SK-N-SH (cell line): ENCODE measurements at regions not wholly inside any gene's neighbourhood (a gene's known extent, or its start where the extent isn't known, plus 50 kb on each side); places are given as distances from the start of the nearest gene placed in this dataset.

Source experiments
- CTCF ChIA-PET: fragments of 300-600, 350-600 bp; formaldehyde crosslinking; extraction: SDS; loops from one replicate; lab custom pipeline; 2021; lab: Yijun Ruan, JAX
- POLR2A ChIA-PET: fragments of 350-600 bp; sonication (Branson Sonifier 250); formaldehyde crosslinking; extraction: SDS; loops from one replicate; lab custom pipeline; 2020; ENCODE audit warnings: antibody characterized with exemption, inconsistent platforms; lab: Yijun Ruan, JAX
- DNase-seq: peaks from one replicate; pipeline ENCODE4 v3.0.0; 2012
- H2AFZ ChIP-seq: fragments of 200-600 bp; sonication (generic); 2 replicates; pipeline ENCODE4 v1.8.1; 2016; ENCODE audit warnings: antibody characterized with exemption, mild to moderate bottlenecking, low read depth
- H3F3A ChIP-seq: fragments of 200-600 bp; sonication (generic); replicated peaks from 2 replicates; pipeline ENCODE3; 2016; ENCODE audit warnings: antibody characterized with exemption, mild to moderate bottlenecking; ENCODE audit not compliant: insufficient read depth
- H3K27ac ChIP-seq, 2 experiments: fragments of 200-500 bp in 1 of 2; fragments of 200-600 bp in 1 of 2; sonication (Bioruptor generic) in 1 of 2; sonication (generic), shearing (Covaris generic) in 1 of 2; 2 replicates each; pipeline versions ENCODE4 v1.5.1 to v1.6.1; 2014 to 2016; ENCODE audit warnings: low read depth in 2 of 2, inconsistent platforms in 1 of 2, low read length in 1 of 2, mild to moderate bottlenecking in 1 of 2, mixed read lengths in 1 of 2
- H3K27me3 ChIP-seq: fragments of 200-600 bp; sonication (generic), shearing (Covaris generic); 2 replicates; pipeline ENCODE4 v1.6.1; 2016; ENCODE audit warnings: mixed run types; ENCODE audit not compliant: insufficient read depth
- H3K36me3 ChIP-seq, 2 experiments: fragments of 200-500 bp in 1 of 2; fragments of 200-600 bp in 1 of 2; sonication (Bioruptor generic) in 1 of 2; sonication (generic) in 1 of 2; replicated peaks in 1 of 2; 2 replicates each; pipeline versions ENCODE3 to v1.5.1; 2014 to 2016; ENCODE audit warnings: low read length in 1 of 2, mild to moderate bottlenecking in 1 of 2; ENCODE audit not compliant: insufficient read depth in 2 of 2, control insufficient read depth in 1 of 2
- H3K4me1 ChIP-seq, 2 experiments: fragments of 200-500 bp in 1 of 2; fragments of 200-600 bp in 1 of 2; sonication (Bioruptor generic) in 1 of 2; sonication (generic), shearing (Covaris generic) in 1 of 2; 2 replicates each; pipeline versions ENCODE4 v1.5.1 to v1.6.1; 2014 to 2016; ENCODE audit warnings: low read depth in 1 of 2, low read length in 1 of 2, mixed run types in 1 of 2; ENCODE audit not compliant: insufficient read depth in 2 of 2, control insufficient read depth in 1 of 2
- H3K4me2 ChIP-seq: fragments of 200-600 bp; sonication (generic), shearing (Covaris generic); 2 replicates; pipeline ENCODE4 v1.6.1; 2017; ENCODE audit warnings: mixed run types
- H3K4me3 ChIP-seq, 2 experiments: fragments of 200-500 bp in 1 of 2; fragments of 200-600 bp in 1 of 2; sonication (Bioruptor generic) in 1 of 2; sonication (generic), shearing (Covaris generic) in 1 of 2; 2 replicates each; pipeline versions ENCODE4 v1.5.1 to v1.8.1; 2014 to 2016; ENCODE audit warnings: low read depth in 2 of 2, inconsistent platforms in 1 of 2, low read length in 1 of 2, mild to moderate bottlenecking in 1 of 2, mixed read lengths in 1 of 2, moderate library complexity in 1 of 2
- H3K79me2 ChIP-seq: fragments of 200-600 bp; sonication (generic); 2 replicates; pipeline ENCODE4 v1.8.1; 2017; ENCODE audit warnings: mild to moderate bottlenecking; ENCODE audit not compliant: insufficient read depth
- H3K9ac ChIP-seq: fragments of 200-600 bp; sonication (generic); 2 replicates; pipeline ENCODE4 v1.6.1; 2017; ENCODE audit warnings: mixed run types
- H3K9me2 ChIP-seq: fragments of 200-600 bp; sonication (generic); 2 replicates; pipeline ENCODE4 v1.6.1; 2017; ENCODE audit warnings: mixed run types
- H3K9me3 ChIP-seq: fragments of 200-600 bp; sonication (generic); 2 replicates; pipeline ENCODE4 v1.6.1; 2017; ENCODE audit warnings: mixed run types, mild to moderate bottlenecking, moderate library complexity
- H4K20me1 ChIP-seq: fragments of 200-600 bp; sonication (generic); 2 replicates; pipeline ENCODE4 v1.6.1; 2017; ENCODE audit warnings: mild to moderate bottlenecking, mixed run types; ENCODE audit not compliant: insufficient read depth
- EZH2phosphoT487 ChIP-seq: fragments of 200-600 bp; sonication (generic); IDR thresholded peaks from 2 replicates; pipeline ENCODE4 v1.6.1; 2017; ENCODE audit warnings: low read depth, mixed run types, mild to moderate bottlenecking, antibody characterized with exemption, moderate library complexity, borderline replicate concordance
- FOSL2 ChIP-seq: IDR thresholded peaks from 2 replicates; pipeline ENCODE4 v1.4.0; 2012; ENCODE audit warnings: low read depth, mild to moderate bottlenecking, moderate library complexity, borderline replicate concordance
- GATA2 ChIP-seq: sonication (generic); formaldehyde crosslinking; IDR thresholded peaks from 2 replicates; pipeline ENCODE4 v1.5.0; 2020; ENCODE audit warnings: mild to moderate bottlenecking, missing genetic modification reagents
- RAD21 ChIP-seq: IDR thresholded peaks from 2 replicates; pipeline ENCODE4 v1.6.1; 2012; ENCODE audit warnings: mild to moderate bottlenecking, low read length
- RFX5 ChIP-seq: IDR thresholded peaks from 2 replicates; pipeline ENCODE4 v1.6.1; 2012; ENCODE audit warnings: mild to moderate bottlenecking, improper control_type of control experiment, low read length
- TAF1 ChIP-seq: IDR thresholded peaks from 2 replicates; pipeline ENCODE4 v1.6.1; 2012; ENCODE audit warnings: low read depth, mild to moderate bottlenecking, low read length, moderate library complexity, borderline replicate concordance
- WGBS: methylation state at CpG from one replicate; pipeline ENCODE4 v1.1.6; 2017; ENCODE audit warnings: low lambda C conversion rate; 5-methylcytosine and 5-hydroxymethylcytosine counted together
- TF ChIP-seq, protein P1 (sequence below): fragments of 150-350 bp; IDR thresholded peaks from 2 replicates; pipeline ENCODE4 v1.6.1; 2017; ENCODE audit warnings: antibody characterized with exemption, low read length, low read depth, borderline replicate concordance
- TF ChIP-seq, protein P2 (sequence below): IDR thresholded peaks from 2 replicates; pipeline ENCODE4 v1.4.0; 2012; ENCODE audit warnings: low read depth, borderline replicate concordance
- TF ChIP-seq, protein P3 (sequence below): fragments of 200-600 bp; sonication (generic); IDR thresholded peaks from 2 replicates; pipeline ENCODE4 v1.6.1; 2017; ENCODE audit warnings: antibody characterized with exemption, mild to moderate bottlenecking, moderate library complexity
- TF ChIP-seq, protein P4 (sequence below): IDR thresholded peaks from 2 replicates; pipeline ENCODE4 v1.4.0; 2012; ENCODE audit warnings: low read depth, borderline replicate concordance
- TF ChIP-seq, protein P5 (sequence below): IDR thresholded peaks from 2 replicates; pipeline ENCODE4 v1.4.0; 2012; ENCODE audit warnings: low read depth

DNA sequence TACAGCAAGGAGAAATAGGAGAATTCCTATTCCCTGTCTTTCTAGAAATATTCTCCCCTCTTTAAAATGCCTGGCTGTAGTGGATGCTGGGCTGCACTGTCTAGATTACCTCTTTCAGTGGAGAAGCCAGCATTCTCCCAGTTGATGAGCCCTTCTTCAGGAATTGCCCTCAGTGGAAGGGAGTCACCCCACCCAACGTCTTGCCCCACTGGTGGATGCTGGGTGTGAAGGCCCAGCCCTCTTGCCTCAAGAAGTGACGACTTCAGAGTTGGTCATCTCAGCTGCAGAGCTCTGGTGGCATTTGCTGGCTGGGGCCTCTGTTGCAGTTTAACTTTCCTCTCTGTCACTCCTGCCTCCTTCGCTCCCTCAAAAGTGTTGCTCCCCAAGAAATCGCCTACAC is 248.2 kb downstream of the ATG4C start:
- Histone ChIP-seq H3K4me1 (no peaks in the 10 kb centered on the region), H3K9me3 (no peaks in the 10 kb centered on the region), H3K79me2 (no peaks in the 10 kb centered on the region), H3K36me3 (no peaks in the 10 kb centered on the region), H3K27ac (no peak overlapping the region), H3K4me2 (no peak overlapping the region), H3K27me3 (no peaks in the 10 kb centered on the region), H3F3A (no peaks in the 10 kb centered on the region), H3K9me2 (no peaks in the 10 kb centered on the region), H2AFZ (no peak overlapping the region), H3K4me3 (no peak overlapping the region), H3K9ac (no peak overlapping the region), H4K20me1 (no peaks in the 10 kb centered on the region)
- 59% methylated on average over 3 of the region's 4 CpGs for WGBS
- CTCF ChIA-PET, result no interaction called here
- POLR2A ChIA-PET, result no interaction called here
- DNase-seq, result no peak
- TF ChIP-seq, protein P1, sequence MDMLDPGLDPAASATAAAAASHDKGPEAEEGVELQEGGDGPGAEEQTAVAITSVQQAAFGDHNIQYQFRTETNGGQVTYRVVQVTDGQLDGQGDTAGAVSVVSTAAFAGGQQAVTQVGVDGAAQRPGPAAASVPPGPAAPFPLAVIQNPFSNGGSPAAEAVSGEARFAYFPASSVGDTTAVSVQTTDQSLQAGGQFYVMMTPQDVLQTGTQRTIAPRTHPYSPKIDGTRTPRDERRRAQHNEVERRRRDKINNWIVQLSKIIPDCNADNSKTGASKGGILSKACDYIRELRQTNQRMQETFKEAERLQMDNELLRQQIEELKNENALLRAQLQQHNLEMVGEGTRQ, result no peak
- TF ChIP-seq RAD21 (no peak), GATA2 (CRISPR knock-in tag) (no peak), EZH2phosphoT487 (no peak), RFX5 (no peak), TAF1 (no peak), FOSL2 (no peak)
- TF ChIP-seq, protein P2, sequence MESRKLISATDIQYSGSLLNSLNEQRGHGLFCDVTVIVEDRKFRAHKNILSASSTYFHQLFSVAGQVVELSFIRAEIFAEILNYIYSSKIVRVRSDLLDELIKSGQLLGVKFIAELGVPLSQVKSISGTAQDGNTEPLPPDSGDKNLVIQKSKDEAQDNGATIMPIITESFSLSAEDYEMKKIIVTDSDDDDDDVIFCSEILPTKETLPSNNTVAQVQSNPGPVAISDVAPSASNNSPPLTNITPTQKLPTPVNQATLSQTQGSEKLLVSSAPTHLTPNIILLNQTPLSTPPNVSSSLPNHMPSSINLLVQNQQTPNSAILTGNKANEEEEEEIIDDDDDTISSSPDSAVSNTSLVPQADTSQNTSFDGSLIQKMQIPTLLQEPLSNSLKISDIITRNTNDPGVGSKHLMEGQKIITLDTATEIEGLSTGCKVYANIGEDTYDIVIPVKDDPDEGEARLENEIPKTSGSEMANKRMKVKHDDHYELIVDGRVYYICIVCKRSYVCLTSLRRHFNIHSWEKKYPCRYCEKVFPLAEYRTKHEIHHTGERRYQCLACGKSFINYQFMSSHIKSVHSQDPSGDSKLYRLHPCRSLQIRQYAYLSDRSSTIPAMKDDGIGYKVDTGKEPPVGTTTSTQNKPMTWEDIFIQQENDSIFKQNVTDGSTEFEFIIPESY, result no peak
- TF ChIP-seq, protein P3, sequence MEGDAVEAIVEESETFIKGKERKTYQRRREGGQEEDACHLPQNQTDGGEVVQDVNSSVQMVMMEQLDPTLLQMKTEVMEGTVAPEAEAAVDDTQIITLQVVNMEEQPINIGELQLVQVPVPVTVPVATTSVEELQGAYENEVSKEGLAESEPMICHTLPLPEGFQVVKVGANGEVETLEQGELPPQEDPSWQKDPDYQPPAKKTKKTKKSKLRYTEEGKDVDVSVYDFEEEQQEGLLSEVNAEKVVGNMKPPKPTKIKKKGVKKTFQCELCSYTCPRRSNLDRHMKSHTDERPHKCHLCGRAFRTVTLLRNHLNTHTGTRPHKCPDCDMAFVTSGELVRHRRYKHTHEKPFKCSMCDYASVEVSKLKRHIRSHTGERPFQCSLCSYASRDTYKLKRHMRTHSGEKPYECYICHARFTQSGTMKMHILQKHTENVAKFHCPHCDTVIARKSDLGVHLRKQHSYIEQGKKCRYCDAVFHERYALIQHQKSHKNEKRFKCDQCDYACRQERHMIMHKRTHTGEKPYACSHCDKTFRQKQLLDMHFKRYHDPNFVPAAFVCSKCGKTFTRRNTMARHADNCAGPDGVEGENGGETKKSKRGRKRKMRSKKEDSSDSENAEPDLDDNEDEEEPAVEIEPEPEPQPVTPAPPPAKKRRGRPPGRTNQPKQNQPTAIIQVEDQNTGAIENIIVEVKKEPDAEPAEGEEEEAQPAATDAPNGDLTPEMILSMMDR, result no peak
- TF ChIP-seq, protein P4, sequence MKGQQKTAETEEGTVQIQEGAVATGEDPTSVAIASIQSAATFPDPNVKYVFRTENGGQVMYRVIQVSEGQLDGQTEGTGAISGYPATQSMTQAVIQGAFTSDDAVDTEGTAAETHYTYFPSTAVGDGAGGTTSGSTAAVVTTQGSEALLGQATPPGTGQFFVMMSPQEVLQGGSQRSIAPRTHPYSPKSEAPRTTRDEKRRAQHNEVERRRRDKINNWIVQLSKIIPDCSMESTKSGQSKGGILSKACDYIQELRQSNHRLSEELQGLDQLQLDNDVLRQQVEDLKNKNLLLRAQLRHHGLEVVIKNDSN, result no peak
- TF ChIP-seq, protein P5, sequence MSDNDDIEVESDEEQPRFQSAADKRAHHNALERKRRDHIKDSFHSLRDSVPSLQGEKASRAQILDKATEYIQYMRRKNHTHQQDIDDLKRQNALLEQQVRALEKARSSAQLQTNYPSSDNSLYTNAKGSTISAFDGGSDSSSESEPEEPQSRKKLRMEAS, result no peak
